CD4-positive, alpha-beta T cell (primary cell): ENCODE measurements at regions not wholly inside any gene's neighbourhood (a gene's known extent, or its start where the extent isn't known, plus 50 kb on each side); places are given as distances from the start of the nearest gene placed in this dataset.

ENCODE experiments used
- ATAC-seq: fragments of 200-7000 bp; cut with Tn5 transposase; one replicate; pipeline ENCODE4 v1.10.0; 2022; ENCODE audit warnings: mild to moderate bottlenecking; ENCODE audit not compliant: poor library complexity
- CTCF ChIA-PET: fragments of 350-600 bp; sonication (Branson Sonifier 250); formaldehyde crosslinking; loops from one replicate; lab custom pipeline; 2021; ENCODE audit warnings: antibody characterized with exemption, inconsistent platforms; lab: Charles Lee
- POLR2A ChIA-PET: fragments of 350-600 bp; sonication (Branson Sonifier 250); formaldehyde crosslinking; loops from one replicate; lab custom pipeline; 2021; ENCODE audit warnings: antibody characterized with exemption, inconsistent platforms; lab: Charles Lee
- DNase-seq, 14 experiments: peaks; one replicate each; pipeline ENCODE4 v3.0.0-alpha.2; 2013 to 2020; ENCODE audit warnings: mixed read lengths in 2 of 14
- H3K27ac ChIP-seq, 2 donors: one replicate each; pipeline versions ENCODE4 v1.5.1 to v1.7.0; 2013; ENCODE audit warnings: low read length in 2 of 2, low read depth in 1 of 2, mild to moderate bottlenecking in 1 of 2
- H3K27me3 ChIP-seq, 2 experiments: 1 replicate in 1 of 2; 2 replicates in 1 of 2; pipeline versions ENCODE4 v1.6.1 to v1.7.0; 2013; ENCODE audit warnings: low read length in 2 of 2, control low read depth in 1 of 2, mild to moderate bottlenecking in 1 of 2, moderate library complexity in 1 of 2; ENCODE audit not compliant: insufficient read depth in 2 of 2, control insufficient read depth in 1 of 2
- H3K36me3 ChIP-seq: one replicate; pipeline ENCODE4 v1.6.1; 2013; ENCODE audit warnings: low read length, control low read depth; ENCODE audit not compliant: insufficient read depth
- H3K4me1 ChIP-seq: one replicate; pipeline ENCODE4 v1.6.1; 2013; ENCODE audit warnings: low read length, control low read depth; ENCODE audit not compliant: insufficient read depth
- H3K4me3 ChIP-seq: one replicate; pipeline ENCODE4 v1.5.1; 2013; ENCODE audit warnings: mild to moderate bottlenecking, low read length, moderate library complexity
- H3K9me3 ChIP-seq, 2 experiments: 1 replicate in 1 of 2; 2 replicates in 1 of 2; pipeline versions ENCODE4 v1.6.1 to v1.7.0; 2013; ENCODE audit warnings: low read length in 2 of 2, mild to moderate bottlenecking in 2 of 2, control low read depth in 1 of 2, moderate library complexity in 1 of 2; ENCODE audit not compliant: control insufficient read depth in 1 of 2, insufficient read depth in 1 of 2
- H3K27ac Mint-ChIP-seq: one replicate; pipeline ENCODE4 v1.8.0; 2020; ENCODE audit warnings: mixed read lengths
- H3K27me3 Mint-ChIP-seq: one replicate; pipeline ENCODE4 v1.8.0; 2021; ENCODE audit warnings: mixed read lengths
- H3K36me3 Mint-ChIP-seq: one replicate; pipeline ENCODE4 v1.8.0; 2021; ENCODE audit warnings: low read depth, mixed read lengths
- H3K4me1 Mint-ChIP-seq: one replicate; pipeline ENCODE4 v1.8.0; 2021; ENCODE audit warnings: low read depth, mixed read lengths
- H3K4me3 Mint-ChIP-seq: one replicate; pipeline ENCODE4 v1.8.0; 2020; ENCODE audit warnings: mild to moderate bottlenecking, mixed read lengths
- H3K9me3 Mint-ChIP-seq: one replicate; pipeline ENCODE4 v1.8.0; 2020; ENCODE audit warnings: mixed read lengths
- intact Hi-C, 2 experiments: fragments of 100-400 bp; cut with DNase I in 1 of 2; cut with micrococcal nuclease in 1 of 2; formaldehyde crosslinking; loops; one replicate each; pipeline versions ENCODE4 v1.15.1 to v1.9.0; 2023 to 2025; cut with DNase I, micrococcal nuclease
- TF ChIP-seq, protein P1 (sequence below): fragments of 200-600 bp; IDR thresholded peaks from one replicate; pipeline ENCODE4 v1.8.0; 2022; ENCODE audit warnings: antibody characterized with exemption, mild to moderate bottlenecking

DNA sequence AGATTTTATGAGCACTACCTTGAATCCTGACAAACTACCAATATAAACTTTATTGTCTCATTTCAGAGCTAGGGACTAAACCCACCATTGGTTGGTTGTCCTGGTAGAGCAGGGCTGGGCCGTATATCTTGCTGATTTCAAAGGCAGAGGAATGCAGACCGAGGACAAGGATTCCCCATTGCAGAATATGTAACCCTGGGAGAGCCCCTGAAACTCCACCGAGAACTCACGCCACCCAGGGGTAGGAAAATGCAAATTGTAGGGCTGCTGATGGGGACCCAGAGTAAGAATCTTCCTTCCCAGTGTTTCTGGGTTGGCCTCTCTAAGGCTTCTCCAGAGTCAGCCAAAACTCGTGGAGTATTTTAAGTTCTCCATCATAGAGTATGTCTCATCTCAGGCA is 235.3 kb downstream of the ABHD5 start:
- H3K27me3 Mint-ChIP-seq = peaks cover 67% of the 10 kb centered on the region

GRCh38 chr3:43932921-43933320 is 242.2 kb downstream of the ABHD5 start:
- no peak overlapping the region for H3K4me3 ChIP-seq
- ATAC-seq (no peak), DNase-seq (no peak)
- no peak overlapping the region for H3K27ac Mint-ChIP-seq
- POLR2A ChIA-PET = no interaction called here
- H3K9me3 ChIP-seq = no peaks in the 10 kb centered on the region
- peaks cover 3% of the 10 kb centered on the region for H3K9me3 Mint-ChIP-seq
- peaks cover 0 to 3% of the 10 kb centered on the region in 2 experiments for H3K27me3 ChIP-seq
- peaks cover 21% of the 10 kb centered on the region for H3K27me3 Mint-ChIP-seq
- TF ChIP-seq, protein P1, sequence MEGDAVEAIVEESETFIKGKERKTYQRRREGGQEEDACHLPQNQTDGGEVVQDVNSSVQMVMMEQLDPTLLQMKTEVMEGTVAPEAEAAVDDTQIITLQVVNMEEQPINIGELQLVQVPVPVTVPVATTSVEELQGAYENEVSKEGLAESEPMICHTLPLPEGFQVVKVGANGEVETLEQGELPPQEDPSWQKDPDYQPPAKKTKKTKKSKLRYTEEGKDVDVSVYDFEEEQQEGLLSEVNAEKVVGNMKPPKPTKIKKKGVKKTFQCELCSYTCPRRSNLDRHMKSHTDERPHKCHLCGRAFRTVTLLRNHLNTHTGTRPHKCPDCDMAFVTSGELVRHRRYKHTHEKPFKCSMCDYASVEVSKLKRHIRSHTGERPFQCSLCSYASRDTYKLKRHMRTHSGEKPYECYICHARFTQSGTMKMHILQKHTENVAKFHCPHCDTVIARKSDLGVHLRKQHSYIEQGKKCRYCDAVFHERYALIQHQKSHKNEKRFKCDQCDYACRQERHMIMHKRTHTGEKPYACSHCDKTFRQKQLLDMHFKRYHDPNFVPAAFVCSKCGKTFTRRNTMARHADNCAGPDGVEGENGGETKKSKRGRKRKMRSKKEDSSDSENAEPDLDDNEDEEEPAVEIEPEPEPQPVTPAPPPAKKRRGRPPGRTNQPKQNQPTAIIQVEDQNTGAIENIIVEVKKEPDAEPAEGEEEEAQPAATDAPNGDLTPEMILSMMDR = no peak
- no peaks in the 10 kb centered on the region for H3K4me1 ChIP-seq
- H3K36me3 Mint-ChIP-seq = no peaks in the 10 kb centered on the region
- H3K4me3 Mint-ChIP-seq = no peak overlapping the region
- no peak overlapping the region for H3K27ac ChIP-seq
- intact Hi-C loops = no loop called here
- CTCF ChIA-PET = no interaction called here
- no peaks in the 10 kb centered on the region for H3K4me1 Mint-ChIP-seq
- H3K36me3 ChIP-seq = no peaks in the 10 kb centered on the region

More for the DNA sequence above, 235.3 kb downstream of the ABHD5 start:
- H3K27ac Mint-ChIP-seq = no peak overlapping the region
- H3K27ac ChIP-seq = no peak overlapping the region
- ChIA-PET CTCF (no interaction called here), POLR2A (no interaction called here)
- TF ChIP-seq, protein P1 = no peak
- peaks cover 0 to 7% of the 10 kb centered on the region in 2 experiments for H3K9me3 ChIP-seq
- peaks cover 28 to 51% of the 10 kb centered on the region in 2 experiments for H3K27me3 ChIP-seq
- ATAC-seq = no peak
- H3K4me3 Mint-ChIP-seq = no peak overlapping the region
- DNase-seq = no peak
- no peaks in the 10 kb centered on the region for H3K4me1 Mint-ChIP-seq
- H3K4me1 ChIP-seq = no peaks in the 10 kb centered on the region
- H3K9me3 Mint-ChIP-seq = no peaks in the 10 kb centered on the region
- no peaks in the 10 kb centered on the region for H3K36me3 Mint-ChIP-seq
- H3K36me3 ChIP-seq = no peaks in the 10 kb centered on the region
- intact Hi-C loops = no loop called here
- H3K4me3 ChIP-seq = no peak overlapping the region

GRCh38 chr3:43948013-43948412 is 257.3 kb downstream of the ABHD5 start:
- Mint-ChIP-seq H3K27me3 (peaks cover 34% of the 10 kb centered on the region), H3K4me1 (peaks cover 6% of the 10 kb centered on the region), H3K36me3 (no peaks in the 10 kb centered on the region), H3K4me3 (no peak overlapping the region), H3K27ac (no peak overlapping the region), H3K9me3 (no peaks in the 10 kb centered on the region)
- Histone ChIP-seq H3K27ac (no peak overlapping the region), H3K4me1 (peaks cover 5% of the 10 kb centered on the region), H3K36me3 (no peaks in the 10 kb centered on the region), H3K4me3 (no peak overlapping the region), H3K27me3 (peaks cover 0 to 13% of the 10 kb centered on the region in 2 experiments), H3K9me3 (no peaks in the 10 kb centered on the region)
- ATAC-seq (no peak), DNase-seq (no peak)
- CTCF ChIA-PET = no interaction called here
- TF ChIP-seq, protein P1 = no peak
- intact Hi-C loops = no loop called here
- POLR2A ChIA-PET = no interaction called here
